Neural cell (in vitro differentiated cells): ENCODE measurements at regions not wholly inside any gene's neighbourhood (a gene's known extent, or its start where the extent isn't known, plus 50 kb on each side); places are given as distances from the start of the nearest gene placed in this dataset.

Experiments
- H2AFZ ChIP-seq: fragments of 200-600, 300-800 bp; sonication (generic), shearing (Covaris generic); 2 replicates; pipeline ENCODE4 v1.6.0; 2014; ENCODE audit warnings: low read depth, mild to moderate bottlenecking, antibody characterized with exemption, low read length, moderate library complexity
- H3F3A ChIP-seq: fragments of 200-600 bp; shearing (Covaris generic); 2 replicates; pipeline ENCODE4 v1.6.1; 2016; ENCODE audit warnings: mild to moderate bottlenecking, moderate library complexity, mixed read lengths, antibody characterized with exemption, low read length; ENCODE audit not compliant: insufficient read depth, poor library complexity, severe bottlenecking
- H3K27ac ChIP-seq: fragments of 200-600, 300-800 bp; sonication (generic), shearing (Covaris generic); 2 replicates; pipeline ENCODE4 v1.5.1; 2014; ENCODE audit warnings: mild to moderate bottlenecking, low read length, moderate library complexity
- H3K27me3 ChIP-seq: fragments of 300-800, 200-600 bp; sonication (generic), shearing (Covaris generic); 2 replicates; pipeline ENCODE4 v1.6.0; 2014; ENCODE audit warnings: mild to moderate bottlenecking, low read depth, low read length, moderate library complexity; ENCODE audit not compliant: insufficient read depth
- H3K36me3 ChIP-seq: fragments of 300-800, 200-600 bp; sonication (generic), shearing (Covaris generic); 2 replicates; pipeline ENCODE4 v1.5.1; 2014; ENCODE audit warnings: mild to moderate bottlenecking, antibody characterized with exemption, low read length, moderate library complexity; ENCODE audit not compliant: insufficient read depth
- H3K4me2 ChIP-seq: fragments of 300-800, 200-600 bp; sonication (generic), shearing (Covaris generic); 2 replicates; pipeline ENCODE4 v1.6.0; 2014; ENCODE audit warnings: mild to moderate bottlenecking, low read length
- H3K4me3 ChIP-seq: fragments of 300-800, 200-600 bp; sonication (generic), shearing (Covaris generic); 2 replicates; pipeline ENCODE4 v1.5.1; 2014; ENCODE audit warnings: mild to moderate bottlenecking, low read length, moderate library complexity
- H3K79me2 ChIP-seq: fragments of 200-600 bp; shearing (Covaris generic); replicated peaks from 2 replicates; pipeline ENCODE4 v1.6.0; 2014; ENCODE audit warnings: mild to moderate bottlenecking, low read length, moderate library complexity; ENCODE audit not compliant: insufficient read depth
- H3K9ac ChIP-seq: fragments of 300-800, 200-600 bp; sonication (generic), shearing (Covaris generic); 2 replicates; pipeline ENCODE4 v1.6.1; 2016; ENCODE audit warnings: mild to moderate bottlenecking, low read length, mixed read lengths
- H3K9me2 ChIP-seq: fragments of 200-600 bp; shearing (Covaris generic); 2 replicates; pipeline ENCODE4 v1.6.1; 2016; ENCODE audit warnings: mild to moderate bottlenecking, low read length, mixed read lengths; ENCODE audit not compliant: insufficient read depth
- H3K9me3 ChIP-seq: fragments of 200-600, 300-800 bp; sonication (generic), shearing (Covaris generic); 2 replicates; pipeline ENCODE4 v1.6.1; 2016; ENCODE audit warnings: mild to moderate bottlenecking, mixed run types, low read length, moderate library complexity, mixed read lengths
- H4K20me1 ChIP-seq: fragments of 200-600 bp; shearing (Covaris generic); 2 replicates; pipeline ENCODE4 v1.6.1; 2016; ENCODE audit warnings: mild to moderate bottlenecking, mixed run types; ENCODE audit not compliant: insufficient read depth
- EP300 ChIP-seq: fragments of 450-650 bp; conservative IDR thresholded peaks from 2 replicates; pipeline ENCODE4 v1.6.1; 2014; ENCODE audit warnings: antibody characterized with exemption, mild to moderate bottlenecking, moderate library complexity; ENCODE audit not compliant: poor library complexity, severe bottlenecking
- EZH2 ChIP-seq: fragments of 200-600, 300-800 bp; shearing (Covaris generic), sonication (generic); IDR thresholded peaks from 2 replicates; pipeline ENCODE4 v1.6.1; 2014; ENCODE audit warnings: antibody characterized with exemption, low read length, borderline replicate concordance, mild to moderate bottlenecking; ENCODE audit not compliant: insufficient read depth, poor library complexity, severe bottlenecking
- MXI1 ChIP-seq: fragments of 450-650 bp; conservative IDR thresholded peaks from 2 replicates; pipeline ENCODE4 v1.6.1; 2014; ENCODE audit warnings: antibody characterized with exemption, mild to moderate bottlenecking; ENCODE audit not compliant: poor library complexity, severe bottlenecking
- POLR2AphosphoS5 ChIP-seq: IDR thresholded peaks from 2 replicates; pipeline ENCODE4 v1.6.1; 2012
- RAD21 ChIP-seq: fragments of 450-650 bp; conservative IDR thresholded peaks from 2 replicates; pipeline ENCODE4 v1.6.1; 2014; ENCODE audit warnings: antibody characterized with exemption, mild to moderate bottlenecking, moderate library complexity
- SMC3 ChIP-seq: fragments of 450-650 bp; conservative IDR thresholded peaks from 2 replicates; pipeline ENCODE4 v1.6.1; 2014; ENCODE audit warnings: antibody characterized with exemption, mild to moderate bottlenecking, moderate library complexity; ENCODE audit not compliant: poor library complexity
- TAF1 ChIP-seq: IDR thresholded peaks from 2 replicates; pipeline ENCODE4 v1.6.1; 2012; ENCODE audit warnings: low read depth
- TF ChIP-seq, protein P1 (sequence below): IDR thresholded peaks from 2 replicates; pipeline ENCODE4 v1.6.1; 2012; ENCODE audit warnings: borderline replicate concordance
- TF ChIP-seq, protein P2 (sequence below): fragments of 450-650 bp; IDR thresholded peaks from 2 replicates; pipeline ENCODE4 v1.5.1; 2014; ENCODE audit warnings: antibody characterized with exemption, mild to moderate bottlenecking, moderate library complexity; ENCODE audit not compliant: poor library complexity, severe bottlenecking

DNA sequence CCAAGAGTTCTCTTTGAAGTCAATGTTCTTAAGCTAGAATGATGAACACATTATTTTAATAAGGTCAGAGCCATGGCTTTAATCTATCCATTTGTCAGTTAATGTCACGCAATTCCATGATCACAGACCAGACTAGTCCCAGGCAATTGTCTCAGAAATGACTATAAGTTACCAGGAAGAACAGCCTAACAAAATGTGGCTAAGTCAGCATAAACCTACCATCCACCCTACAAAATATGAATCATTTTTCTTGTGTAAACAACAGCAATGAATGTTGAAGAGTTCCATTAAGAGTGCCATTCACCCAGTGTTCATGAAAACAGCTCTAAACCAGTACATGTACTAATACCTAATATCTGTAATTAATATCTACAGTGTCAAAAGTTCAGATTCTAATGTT is 127.5 kb downstream of the KCTD12 start:
- Histone ChIP-seq H3F3A (no peaks in the 10 kb centered on the region), H3K9ac (no peak overlapping the region), H4K20me1 (no peaks in the 10 kb centered on the region), H3K4me3 (no peak overlapping the region), H3K9me2 (no peaks in the 10 kb centered on the region), H3K27me3 (no peaks in the 10 kb centered on the region), H2AFZ (no peak overlapping the region), H3K36me3 (no peaks in the 10 kb centered on the region), H3K79me2 (no peaks in the 10 kb centered on the region), H3K4me2 (no peak overlapping the region), H3K27ac (no peak overlapping the region), H3K9me3 (no peaks in the 10 kb centered on the region)
- TF ChIP-seq SMC3 (no peak), EZH2 (no peak), TAF1 (no peak), EP300 (no peak), RAD21 (no peak), MXI1 (no peak), POLR2AphosphoS5 (no peak)
- TF ChIP-seq, protein P1, sequence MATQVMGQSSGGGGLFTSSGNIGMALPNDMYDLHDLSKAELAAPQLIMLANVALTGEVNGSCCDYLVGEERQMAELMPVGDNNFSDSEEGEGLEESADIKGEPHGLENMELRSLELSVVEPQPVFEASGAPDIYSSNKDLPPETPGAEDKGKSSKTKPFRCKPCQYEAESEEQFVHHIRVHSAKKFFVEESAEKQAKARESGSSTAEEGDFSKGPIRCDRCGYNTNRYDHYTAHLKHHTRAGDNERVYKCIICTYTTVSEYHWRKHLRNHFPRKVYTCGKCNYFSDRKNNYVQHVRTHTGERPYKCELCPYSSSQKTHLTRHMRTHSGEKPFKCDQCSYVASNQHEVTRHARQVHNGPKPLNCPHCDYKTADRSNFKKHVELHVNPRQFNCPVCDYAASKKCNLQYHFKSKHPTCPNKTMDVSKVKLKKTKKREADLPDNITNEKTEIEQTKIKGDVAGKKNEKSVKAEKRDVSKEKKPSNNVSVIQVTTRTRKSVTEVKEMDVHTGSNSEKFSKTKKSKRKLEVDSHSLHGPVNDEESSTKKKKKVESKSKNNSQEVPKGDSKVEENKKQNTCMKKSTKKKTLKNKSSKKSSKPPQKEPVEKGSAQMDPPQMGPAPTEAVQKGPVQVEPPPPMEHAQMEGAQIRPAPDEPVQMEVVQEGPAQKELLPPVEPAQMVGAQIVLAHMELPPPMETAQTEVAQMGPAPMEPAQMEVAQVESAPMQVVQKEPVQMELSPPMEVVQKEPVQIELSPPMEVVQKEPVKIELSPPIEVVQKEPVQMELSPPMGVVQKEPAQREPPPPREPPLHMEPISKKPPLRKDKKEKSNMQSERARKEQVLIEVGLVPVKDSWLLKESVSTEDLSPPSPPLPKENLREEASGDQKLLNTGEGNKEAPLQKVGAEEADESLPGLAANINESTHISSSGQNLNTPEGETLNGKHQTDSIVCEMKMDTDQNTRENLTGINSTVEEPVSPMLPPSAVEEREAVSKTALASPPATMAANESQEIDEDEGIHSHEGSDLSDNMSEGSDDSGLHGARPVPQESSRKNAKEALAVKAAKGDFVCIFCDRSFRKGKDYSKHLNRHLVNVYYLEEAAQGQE: no peak
- TF ChIP-seq, protein P2, sequence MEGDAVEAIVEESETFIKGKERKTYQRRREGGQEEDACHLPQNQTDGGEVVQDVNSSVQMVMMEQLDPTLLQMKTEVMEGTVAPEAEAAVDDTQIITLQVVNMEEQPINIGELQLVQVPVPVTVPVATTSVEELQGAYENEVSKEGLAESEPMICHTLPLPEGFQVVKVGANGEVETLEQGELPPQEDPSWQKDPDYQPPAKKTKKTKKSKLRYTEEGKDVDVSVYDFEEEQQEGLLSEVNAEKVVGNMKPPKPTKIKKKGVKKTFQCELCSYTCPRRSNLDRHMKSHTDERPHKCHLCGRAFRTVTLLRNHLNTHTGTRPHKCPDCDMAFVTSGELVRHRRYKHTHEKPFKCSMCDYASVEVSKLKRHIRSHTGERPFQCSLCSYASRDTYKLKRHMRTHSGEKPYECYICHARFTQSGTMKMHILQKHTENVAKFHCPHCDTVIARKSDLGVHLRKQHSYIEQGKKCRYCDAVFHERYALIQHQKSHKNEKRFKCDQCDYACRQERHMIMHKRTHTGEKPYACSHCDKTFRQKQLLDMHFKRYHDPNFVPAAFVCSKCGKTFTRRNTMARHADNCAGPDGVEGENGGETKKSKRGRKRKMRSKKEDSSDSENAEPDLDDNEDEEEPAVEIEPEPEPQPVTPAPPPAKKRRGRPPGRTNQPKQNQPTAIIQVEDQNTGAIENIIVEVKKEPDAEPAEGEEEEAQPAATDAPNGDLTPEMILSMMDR: no peak

DNA sequence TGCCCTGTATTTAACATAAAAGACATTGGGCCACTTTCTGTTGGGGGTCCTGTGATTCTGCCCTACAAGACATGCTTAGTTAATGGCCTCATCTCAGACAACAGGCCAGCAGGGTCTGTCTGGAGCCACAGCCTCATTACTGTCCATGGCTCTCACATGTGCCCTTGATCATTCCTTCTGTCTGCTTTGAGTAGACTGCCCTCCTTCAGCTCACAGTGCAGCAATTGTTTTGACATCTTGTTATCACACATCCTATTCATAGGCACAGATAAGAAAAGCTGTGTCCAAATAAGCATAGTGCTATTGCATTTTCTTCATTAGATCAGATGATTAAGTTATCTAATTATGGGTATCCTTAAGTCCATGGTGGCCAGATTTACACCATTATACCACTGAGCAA is 127.9 kb downstream of the KCTD12 start:
- H2AFZ ChIP-seq: no peak overlapping the region
- no peaks in the 10 kb centered on the region for H3K27me3 ChIP-seq
- H3K4me3 ChIP-seq: no peak overlapping the region
- H3F3A ChIP-seq: no peaks in the 10 kb centered on the region
- TF ChIP-seq, protein P1: no peak
- TF ChIP-seq EZH2 (no peak), SMC3 (no peak), EP300 (no peak), MXI1 (no peak), TAF1 (no peak)
- TF ChIP-seq, protein P2: no peak
- no peaks in the 10 kb centered on the region for H3K79me2 ChIP-seq
- H3K4me2 ChIP-seq: no peak overlapping the region
- no peak overlapping the region for H3K27ac ChIP-seq
- no peaks in the 10 kb centered on the region for H3K9me3 ChIP-seq
- no peaks in the 10 kb centered on the region for H3K9me2 ChIP-seq
- no peaks in the 10 kb centered on the region for H4K20me1 ChIP-seq
- H3K9ac ChIP-seq: no peak overlapping the region
- no peaks in the 10 kb centered on the region for H3K36me3 ChIP-seq
